WERI-Rb-1 (cell line): ENCODE measurements at regions not wholly inside any gene's neighbourhood (a gene's known extent, or its start where the extent isn't known, plus 50 kb on each side); places are given as distances from the start of the nearest gene placed in this dataset.

Experiments used
- DNase-seq: peaks from one replicate; pipeline ENCODE4 v3.0.0-alpha.2; 2020
- H3K27ac ChIP-seq: fragments of 250-450 bp; sonication (Bioruptor Pico); 2 replicates; pipeline ENCODE4 v1.5.1; 2020; ENCODE audit warnings: mild to moderate bottlenecking, moderate library complexity
- H3K27me3 ChIP-seq: fragments of 250-450 bp; sonication (Bioruptor Pico); 2 replicates; pipeline ENCODE4 v1.5.1; 2021; ENCODE audit warnings: mild to moderate bottlenecking, low read depth, moderate library complexity; ENCODE audit not compliant: insufficient read depth, severe bottlenecking
- H3K36me3 ChIP-seq: fragments of 250-450 bp; sonication (Bioruptor Pico); 2 replicates; pipeline ENCODE4 v1.5.1; 2020; ENCODE audit warnings: mild to moderate bottlenecking, moderate library complexity
- H3K4me3 ChIP-seq: 2 replicates; pipeline ENCODE4 v1.5.1; 2011; ENCODE audit warnings: low read depth, mild to moderate bottlenecking, control low read depth, low read length
- H3K9me3 ChIP-seq: fragments of 250-450 bp; sonication (Bioruptor Pico); 2 replicates; pipeline ENCODE4 v1.5.1; 2021; ENCODE audit warnings: mild to moderate bottlenecking, moderate library complexity; ENCODE audit not compliant: severe bottlenecking
- CTCF ChIP-seq: IDR thresholded peaks from 2 replicates; pipeline ENCODE4 v1.5.1; 2011; ENCODE audit warnings: low read depth, mild to moderate bottlenecking, control low read depth, inconsistent platforms, low read length

- no peak for TF ChIP-seq CTCF
- no peaks in the 10 kb centered on the region for H3K36me3 ChIP-seq
- H3K9me3 ChIP-seq = no peaks in the 10 kb centered on the region
- H3K27me3 ChIP-seq = no peaks in the 10 kb centered on the region
- DNase-seq = no peak
- H3K27ac ChIP-seq = no peak overlapping the region
- H3K4me3 ChIP-seq = no peak overlapping the region
Measured at GRCh38 chr1:244157731-244158438, 106.8 kb downstream of the ZBTB18 start.

DNA sequence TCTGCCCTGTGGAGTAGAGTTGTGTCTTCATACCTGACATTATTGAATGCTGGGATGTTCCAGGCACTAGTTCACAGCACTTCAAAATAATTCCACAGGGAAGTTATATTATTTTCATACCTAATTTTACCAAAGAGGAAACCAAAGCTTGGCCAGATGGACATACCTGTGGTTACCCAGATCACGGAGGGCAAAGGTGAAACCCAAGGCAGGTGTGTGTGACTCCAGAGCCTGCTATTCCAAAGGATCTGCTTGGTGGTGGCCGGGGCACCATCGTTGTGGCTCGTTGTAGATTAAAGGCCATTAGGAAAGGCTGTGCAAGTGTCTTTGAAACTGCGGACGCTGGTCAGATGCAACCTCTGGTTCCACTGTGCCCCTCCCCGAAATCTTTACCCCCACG lies 108.6 kb downstream of the ZBTB18 start:
- Histone ChIP-seq H3K27me3 (no peaks in the 10 kb centered on the region), H3K36me3 (no peaks in the 10 kb centered on the region), H3K27ac (no peak overlapping the region), H3K9me3 (no peaks in the 10 kb centered on the region), H3K4me3 (no peak overlapping the region)
- TF ChIP-seq CTCF = no peak
- DNase-seq = no peak

DNA sequence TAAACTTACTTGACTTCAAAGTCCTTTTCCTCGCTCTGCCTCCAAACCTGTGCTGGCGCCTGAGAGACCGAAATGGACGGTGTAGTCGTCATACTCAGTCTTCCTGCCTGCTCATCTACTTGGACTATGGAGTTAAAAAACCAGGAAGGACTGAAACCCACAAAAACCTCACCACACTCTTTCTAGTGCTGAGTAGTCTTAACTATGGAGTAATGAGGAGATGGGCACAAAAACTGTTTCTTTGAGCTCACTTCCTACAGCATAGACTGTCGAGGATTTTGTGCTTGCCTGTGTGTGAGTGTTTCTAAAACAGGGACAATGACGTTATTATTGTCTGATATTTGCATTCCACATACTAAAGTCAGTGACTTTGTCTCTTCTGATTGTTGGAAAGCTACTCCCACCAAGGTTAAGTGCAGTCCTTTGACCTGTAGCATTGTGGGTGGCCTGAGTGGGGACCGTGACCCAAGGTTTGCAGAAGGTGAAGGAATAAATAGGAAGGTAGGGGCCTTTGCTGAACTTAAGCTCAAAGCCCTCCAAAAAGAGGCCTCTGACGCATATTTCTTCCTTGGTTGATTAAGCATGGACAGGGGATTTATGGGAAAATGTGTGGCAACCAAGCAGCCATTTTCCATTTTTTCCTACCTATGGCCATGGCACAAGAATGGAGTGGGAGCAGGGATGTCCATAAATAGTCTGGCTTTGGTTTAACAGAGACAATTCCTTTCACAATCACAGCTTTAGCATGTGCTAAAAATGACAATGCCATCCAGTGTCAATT lies 109.6 kb downstream of the ZBTB18 start:
- Histone ChIP-seq H3K36me3 (no peaks in the 10 kb centered on the region), H3K27ac (no peak overlapping the region), H3K27me3 (no peaks in the 10 kb centered on the region), H3K9me3 (no peaks in the 10 kb centered on the region), H3K4me3 (no peak overlapping the region)
- DNase-seq = no peak
- no peak for TF ChIP-seq CTCF

DNA sequence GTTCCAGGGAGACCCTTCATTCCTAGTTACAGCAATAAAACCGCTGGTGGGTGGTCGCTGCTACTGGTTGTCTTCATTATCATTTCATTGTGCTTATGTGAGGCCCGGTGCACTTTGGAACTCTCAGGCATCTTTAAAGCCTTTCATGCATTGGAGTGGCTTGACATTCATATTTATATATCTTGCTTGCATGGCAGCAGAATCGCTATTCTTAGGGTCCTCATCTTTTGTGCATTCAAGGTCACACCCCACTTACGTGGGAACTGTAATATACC lies 110.1 kb downstream of the ZBTB18 start:
- DNase-seq = no peak
- no peak overlapping the region for H3K27ac ChIP-seq
- TF ChIP-seq CTCF = no peak

DNA sequence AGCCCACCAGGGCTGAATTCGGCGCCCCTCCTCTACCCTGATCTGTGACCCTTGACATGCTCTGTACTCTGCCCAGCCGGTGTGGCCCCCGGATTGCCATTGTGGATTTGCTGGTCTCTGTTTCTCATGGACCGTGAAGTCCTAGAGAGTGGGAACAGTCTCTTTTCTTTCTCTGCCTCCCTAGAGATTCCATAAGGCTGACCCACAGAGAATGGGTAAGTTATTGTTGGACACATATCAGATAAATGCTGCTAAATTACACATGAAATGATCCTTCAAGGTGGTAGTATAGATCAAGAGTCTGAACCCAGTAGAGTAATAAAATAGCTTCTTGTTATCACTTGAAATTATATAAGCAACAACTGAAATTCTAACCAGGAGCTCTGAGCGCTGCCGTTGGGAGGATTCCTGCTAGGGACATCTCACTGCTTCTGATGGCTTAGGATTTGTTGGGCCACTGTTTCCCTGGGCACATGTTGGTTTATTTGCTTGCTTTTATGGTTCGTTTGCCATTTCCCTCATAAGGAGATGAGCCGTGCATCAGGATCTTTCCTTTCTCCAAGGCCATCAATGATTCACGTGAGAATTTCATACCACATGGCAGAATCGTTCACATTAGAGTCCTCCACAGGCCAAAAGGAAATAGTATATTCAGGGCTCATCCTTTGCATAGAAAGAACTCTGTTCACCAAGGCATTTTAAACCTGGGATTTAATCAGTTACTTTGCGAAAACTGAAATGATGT lies 111.9 kb downstream of the ZBTB18 start:
- TF ChIP-seq CTCF = no peak
- H3K9me3 ChIP-seq = no peaks in the 10 kb centered on the region
- DNase-seq = no peak
- no peak overlapping the region for H3K4me3 ChIP-seq
- no peaks in the 10 kb centered on the region for H3K27me3 ChIP-seq
- no peaks in the 10 kb centered on the region for H3K36me3 ChIP-seq
- H3K27ac ChIP-seq = no peak overlapping the region

More for the DNA sequence above, 110.1 kb downstream of the ZBTB18 start:
- Histone ChIP-seq H3K4me3 (no peak overlapping the region), H3K9me3 (no peaks in the 10 kb centered on the region), H3K27me3 (no peaks in the 10 kb centered on the region), H3K36me3 (no peaks in the 10 kb centered on the region)
